ENCODE measurements at regions not wholly inside any gene's neighbourhood (a gene's known extent, or its start where the extent isn't known, plus 50 kb on each side); places are given as distances from the start of the nearest gene placed in this dataset.
"Not testable (repeated sequence)": the region's sequence is repeated elsewhere in the genome, so short reads cannot be mapped to it uniquely, and the experiment has no call there.

GRCh38 chr18:6537475-6537874 is 122.8 kb upstream of the L3MBTL4 start:
- no peak for DNase-seq

GRCh38 chr18:6541131-6541679 is 126.5 kb upstream of the L3MBTL4 start:
- not testable (repeated sequence) for DNase-seq

- no peak for DNase-seq
Observed at GRCh38 chr18:6542296-6542695, 127.6 kb upstream of the L3MBTL4 start.

- peak; percentile 2 for DNase-seq
Observed at GRCh38 chr18:6543330-6543908, 128.7 kb upstream of the L3MBTL4 start.

GRCh38 chr18:6546229-6546628 is 131.5 kb upstream of the L3MBTL4 start:
- DNase-seq: no peak

- no peak for DNase-seq
Observed at GRCh38 chr18:6547476-6547875, 132.8 kb upstream of the L3MBTL4 start.

GRCh38 chr18:6553234-6553900 is 138.7 kb upstream of the L3MBTL4 start:
- no peak for DNase-seq

- DNase-seq: no peak
Observed at GRCh38 chr18:6557057-6557769, 142.5 kb upstream of the L3MBTL4 start.

GRCh38 chr18:6557770-6558248 is 143.1 kb upstream of the L3MBTL4 start:
- DNase-seq: no peak

- no peak for DNase-seq
Observed at GRCh38 chr18:6558446-6559156, 143.9 kb upstream of the L3MBTL4 start.

- no peak for DNase-seq
Observed at GRCh38 chr18:6559296-6559695, 144.6 kb upstream of the L3MBTL4 start.

GRCh38 chr18:6561016-6561415 is 146.3 kb upstream of the L3MBTL4 start:
- DNase-seq: no peak

GRCh38 chr18:6561420-6561861 is 146.7 kb upstream of the L3MBTL4 start:
- DNase-seq: no peak

- no peak for DNase-seq
Observed at GRCh38 chr18:6561862-6562291, 147.2 kb upstream of the L3MBTL4 start.

- DNase-seq: no peak
Observed at GRCh38 chr18:6563896-6564295, 149.2 kb upstream of the L3MBTL4 start.

GRCh38 chr18:6564950-6565814 is 150.5 kb upstream of the L3MBTL4 start:
- no peak for DNase-seq

GRCh38 chr18:6565815-6566081 is 151.0 kb upstream of the L3MBTL4 start:
- no peak for DNase-seq

GRCh38 chr18:6566338-6566911 is 151.7 kb upstream of the L3MBTL4 start:
- DNase-seq: no peak

GRCh38 chr18:6569813-6570212 is 155.1 kb upstream of the L3MBTL4 start:
- no peak for DNase-seq

GRCh38 chr18:6570581-6571238 is 156.0 kb upstream of the L3MBTL4 start:
- DNase-seq: no peak

- no peak for DNase-seq
Observed at GRCh38 chr18:6571239-6571602, 156.5 kb upstream of the L3MBTL4 start.
